Activated T-cell treated with anti-CD3 and anti-CD28 coated beads for 48 hours (primary cell): ENCODE measurements at regions not wholly inside any gene's neighbourhood (a gene's known extent, or its start where the extent isn't known, plus 50 kb on each side); places are given as distances from the start of the nearest gene placed in this dataset.

ENCODE experiments used
- DNase-seq: peaks from one replicate; pipeline ENCODE4 v3.0.0-alpha.2; 2020; ENCODE audit warnings: low read depth

- no peak for DNase-seq
Observed at GRCh38 chr5:57783693-57784092, 301.1 kb upstream of the ACTBL2 start.

GRCh38 chr5:57780961-57781325 is 298.3 kb upstream of the ACTBL2 start:
- no peak for DNase-seq

- no peak for DNase-seq
Observed at GRCh38 chr5:57780306-57780960, 297.8 kb upstream of the ACTBL2 start.

GRCh38 chr5:57779383-57780223 is 297.0 kb upstream of the ACTBL2 start:
- no peak for DNase-seq

- no peak for DNase-seq
Observed at GRCh38 chr5:57778501-57779091, 296.0 kb upstream of the ACTBL2 start.

GRCh38 chr5:57777174-57777581 is 294.6 kb upstream of the ACTBL2 start:
- DNase-seq = no peak

GRCh38 chr5:57776035-57776434 is 293.4 kb upstream of the ACTBL2 start:
- no peak for DNase-seq

- DNase-seq = no peak
Observed at GRCh38 chr5:57774439-57774838, 291.8 kb upstream of the ACTBL2 start.

- no peak for DNase-seq
Observed at GRCh38 chr5:57772512-57772911, 289.9 kb upstream of the ACTBL2 start.

GRCh38 chr5:57770039-57770438 is 287.4 kb upstream of the ACTBL2 start:
- DNase-seq = no peak

- DNase-seq = no peak
Observed at GRCh38 chr5:57768745-57769144, 286.1 kb upstream of the ACTBL2 start.

GRCh38 chr5:57764479-57765089 is 282.0 kb upstream of the ACTBL2 start:
- DNase-seq = no peak

- no peak for DNase-seq
Observed at GRCh38 chr5:57761513-57761912, 278.9 kb upstream of the ACTBL2 start.

GRCh38 chr5:57754616-57755015 is 272.0 kb upstream of the ACTBL2 start:
- no peak for DNase-seq

GRCh38 chr5:57753446-57753845 is 270.8 kb upstream of the ACTBL2 start:
- DNase-seq = no peak

- no peak for DNase-seq
Observed at GRCh38 chr5:57751710-57752109, 269.1 kb upstream of the ACTBL2 start.

GRCh38 chr5:57750891-57751290 is 268.3 kb upstream of the ACTBL2 start:
- no peak for DNase-seq

GRCh38 chr5:57750282-57750681 is 267.7 kb upstream of the ACTBL2 start:
- no peak for DNase-seq

- no peak for DNase-seq
Observed at GRCh38 chr5:57749396-57749795, 266.8 kb upstream of the ACTBL2 start.

- no peak for DNase-seq
Observed at GRCh38 chr5:57745700-57746651, 263.4 kb upstream of the ACTBL2 start.

GRCh38 chr5:57745029-57745428 is 262.4 kb upstream of the ACTBL2 start:
- DNase-seq = no peak

GRCh38 chr5:57741336-57741735 is 258.7 kb upstream of the ACTBL2 start:
- no peak for DNase-seq
